Endothelial cell of umbilical vein (primary cell): ENCODE measurements at regions not wholly inside any gene's neighbourhood (a gene's known extent, or its start where the extent isn't known, plus 50 kb on each side); places are given as distances from the start of the nearest gene placed in this dataset.

Experiments used
- BruUV-seq: library from RNA; stranded (reverse); fragments of 400-500 nt; replicated peaks from 2 replicates; lab custom pipeline; 2021; lab: Mats Ljungman, UMichigan
- CTCF ChIA-PET: fragments of 300-600, 350-600 bp; sonication (Branson Sonifier 250); formaldehyde crosslinking; loops from one replicate; lab custom pipeline; 2021; ENCODE audit warnings: antibody characterized with exemption, inconsistent platforms; lab: Charles Lee
- POLR2A ChIA-PET: fragments of 300-600, 350-600 bp; sonication (Branson Sonifier 250); formaldehyde crosslinking; loops from one replicate; lab custom pipeline; 2021; ENCODE audit warnings: antibody characterized with exemption, inconsistent platforms; lab: Charles Lee
- DNase-seq: peaks from one replicate; pipeline ENCODE4 v3.0.0-alpha.2; 2011; ENCODE audit warnings: low read depth, low spot score
- FAIRE-seq: peaks from 2 replicates; lab custom pipeline; 2011; peaks lifted over from hg19 to GRCh38; lab: Jason Lieb, UNC
- H2AFZ ChIP-seq: 2 replicates; pipeline ENCODE4 v1.6.0; 2012; ENCODE audit warnings: low read depth, low read length, control low read depth, inconsistent platforms
- H3K27ac ChIP-seq: 2 replicates; pipeline ENCODE4 v1.5.1; 2011; ENCODE audit warnings: low read depth, mild to moderate bottlenecking, control low read depth, low read length, moderate library complexity; ENCODE audit not compliant: insufficient read depth
- H3K27me3 ChIP-seq, 2 experiments: 2 replicates each; pipeline versions ENCODE4 v1.6.0 to v1.6.1; 2011; ENCODE audit warnings: low read length in 2 of 2, mixed read lengths in 1 of 2; ENCODE audit not compliant: control insufficient read depth in 2 of 2, insufficient read depth in 2 of 2
- H3K36me3 ChIP-seq, 2 experiments: 2 replicates in 1 of 2; 3 replicates in 1 of 2; pipeline ENCODE4 v1.5.1; 2011; ENCODE audit warnings: low read length in 2 of 2, mild to moderate bottlenecking in 1 of 2, moderate library complexity in 1 of 2; ENCODE audit not compliant: control insufficient read depth in 2 of 2, insufficient read depth in 2 of 2; ENCODE audit errors: extremely low read depth in 1 of 2
- H3K4me1 ChIP-seq: 3 replicates; pipeline ENCODE4 v1.5.1; 2011; ENCODE audit warnings: mild to moderate bottlenecking, low read length; ENCODE audit not compliant: control insufficient read depth, insufficient read depth; ENCODE audit errors: extremely low read depth
- H3K4me2 ChIP-seq: 2 replicates; pipeline ENCODE4 v1.6.1; 2011; ENCODE audit warnings: low read length, control low read depth, mixed read lengths; ENCODE audit not compliant: insufficient read depth
- H3K4me3 ChIP-seq, 3 experiments: fragments of 200-600 bp in 1 of 3; sonication (generic), shearing (Covaris generic) in 1 of 3; replicated peaks in 1 of 3; 2 replicates each; pipeline ENCODE4 v1.5.1; 2011 to 2016; ENCODE audit warnings: control low read depth in 3 of 3, low read length in 3 of 3, mild to moderate bottlenecking in 2 of 3, inconsistent platforms in 1 of 3, low read depth in 1 of 3, moderate library complexity in 1 of 3; ENCODE audit not compliant: insufficient read depth in 1 of 3
- H3K79me2 ChIP-seq: 2 replicates; pipeline ENCODE4 v1.6.0; 2012; ENCODE audit warnings: low read length, inconsistent platforms; ENCODE audit not compliant: control insufficient read depth, insufficient read depth
- H3K9ac ChIP-seq: replicated peaks from 2 replicates; pipeline ENCODE3; 2011; ENCODE audit warnings: low read length, control low read depth; ENCODE audit not compliant: insufficient read depth; ENCODE audit errors: extremely low read depth
- H3K9me1 ChIP-seq: replicated peaks from 3 replicates; pipeline ENCODE4 v1.6.0; 2011; ENCODE audit warnings: mild to moderate bottlenecking, low read length; ENCODE audit not compliant: control insufficient read depth, insufficient read depth; ENCODE audit errors: extremely low read depth
- H3K9me3 ChIP-seq: replicated peaks from 2 replicates; pipeline ENCODE4 v1.5.1; 2012; ENCODE audit warnings: low read length, inconsistent platforms; ENCODE audit not compliant: control insufficient read depth, insufficient read depth
- H4K20me1 ChIP-seq: replicated peaks from 2 replicates; pipeline ENCODE3; 2011; ENCODE audit warnings: mild to moderate bottlenecking, low read length; ENCODE audit not compliant: control insufficient read depth, insufficient read depth; ENCODE audit errors: extremely low read depth
- CTCF ChIP-seq, 2 donors: IDR thresholded peaks; 1 replicate in 1 of 2; 2 replicates in 1 of 2; pipeline ENCODE4 v1.5.1; 2011; ENCODE audit warnings: low read length in 2 of 2, mild to moderate bottlenecking in 2 of 2, moderate library complexity in 2 of 2, control low read depth in 1 of 2, inconsistent platforms in 1 of 2, low read depth in 1 of 2; ENCODE audit not compliant: insufficient read depth in 1 of 2; ENCODE audit errors: extremely low read depth in 1 of 2
- EZH2 ChIP-seq: IDR thresholded peaks from 2 replicates; pipeline ENCODE4 v1.6.1; 2012; ENCODE audit warnings: borderline replicate concordance, low read depth, mild to moderate bottlenecking, moderate library complexity, low read length, inconsistent platforms; ENCODE audit not compliant: severe bottlenecking
- FOS ChIP-seq: IDR thresholded peaks from 2 replicates; pipeline ENCODE4 v1.6.1; 2011; ENCODE audit warnings: mild to moderate bottlenecking, low read length, moderate library complexity, borderline replicate concordance; ENCODE audit not compliant: insufficient read depth
- GATA2 ChIP-seq: IDR thresholded peaks from 2 replicates; pipeline ENCODE4 v1.7.0; 2011; ENCODE audit warnings: low read depth, mild to moderate bottlenecking, moderate library complexity, mixed read lengths, low read length; ENCODE audit not compliant: insufficient read length, insufficient read depth
- JUN ChIP-seq: IDR thresholded peaks from 2 replicates; pipeline ENCODE4 v1.6.1; 2011; ENCODE audit warnings: borderline replicate concordance, low read depth; ENCODE audit not compliant: insufficient read length, insufficient read depth
- MAX ChIP-seq: IDR thresholded peaks from 2 replicates; pipeline ENCODE4 v1.6.1; 2011; ENCODE audit not compliant: insufficient read depth, insufficient read length
- MYC ChIP-seq: IDR thresholded peaks from one replicate; pipeline ENCODE4 v1.6.1; 2011; ENCODE audit warnings: mild to moderate bottlenecking, low read depth, low read length
- POLR2A ChIP-seq: IDR thresholded peaks from 2 replicates; pipeline ENCODE4 v1.6.1; 2012; ENCODE audit warnings: low read depth, mild to moderate bottlenecking, control low read depth, low read length
- POLR2AphosphoS5 ChIP-seq: IDR thresholded peaks from 2 replicates; pipeline ENCODE4 v1.6.1; 2012; ENCODE audit warnings: low read depth, mild to moderate bottlenecking, control low read depth, low read length, moderate library complexity; ENCODE audit not compliant: insufficient read depth
- dilution Hi-C: fragments of 300-500 bp; cut with MboI; formaldehyde crosslinking; loops from one replicate; pipeline ENCODE4 v1.15.0; 2019; ENCODE audit warnings: low sequenced_read_pairs; ENCODE audit not compliant: extremely low pct_ligation_motif_present
- intact Hi-C: fragments of 100-400 bp; cut with micrococcal nuclease; formaldehyde crosslinking; loops from one replicate; pipeline ENCODE4 v1.10.0; 2022

- Histone ChIP-seq H3K36me3 (no peaks in the 10 kb centered on the region), H3K4me1 (no peaks in the 10 kb centered on the region), H2AFZ (no peak overlapping the region), H3K27me3 (no peaks in the 10 kb centered on the region), H4K20me1 (no peaks in the 10 kb centered on the region), H3K4me3 (no peak overlapping the region), H3K4me2 (no peak overlapping the region), H3K79me2 (no peaks in the 10 kb centered on the region), H3K27ac (no peak overlapping the region), H3K9me1 (no peaks in the 10 kb centered on the region), H3K9me3 (no peaks in the 10 kb centered on the region), H3K9ac (no peak overlapping the region)
- dilution Hi-C loops, result no loop called here
- ChIA-PET CTCF (no interaction called here), POLR2A (no interaction called here)
- no peak for DNase-seq
- TF ChIP-seq MYC, result no peak
- TF ChIP-seq FOS, result no peak
- TF ChIP-seq GATA2, result no peak
- no peak for TF ChIP-seq JUN
- no peak for TF ChIP-seq EZH2
- TF ChIP-seq MAX, result no peak
- no peak for TF ChIP-seq CTCF (IDR thresholded peaks at IDR 0.05; ENCODE audit: extremely low read depth in 1 of 2, insufficient read depth in 1 of 2, low read depth in 1 of 2, low read length in 2 of 2)
- no peak for TF ChIP-seq POLR2A
- no peak for TF ChIP-seq POLR2AphosphoS5
- FAIRE-seq, result no peak
- no TSS peak for BruUV-seq
- intact Hi-C loops, result no loop called here
These were observed 218.2 kb upstream of the FMR1 start for GRCh38 chrX:147693511-147693910.
